Astrocyte (in vitro differentiated cells and primary cell): ENCODE measurements at regions not wholly inside any gene's neighbourhood (a gene's known extent, or its start where the extent isn't known, plus 50 kb on each side); places are given as distances from the start of the nearest gene placed in this dataset.

Source experiments
- DNase-seq: peaks from one replicate; pipeline ENCODE4 v3.0.0-alpha.2; 2010; ENCODE audit warnings: low read depth
- FAIRE-seq: peaks from 2 replicates; lab custom pipeline; 2011; peaks lifted over from hg19 to GRCh38; lab: Jason Lieb, UNC
- H2AFZ ChIP-seq: 2 replicates; pipeline ENCODE4 v1.6.0; 2012; ENCODE audit warnings: low read depth, low read length, inconsistent platforms
- H3K27ac ChIP-seq: 2 replicates; pipeline ENCODE4 v1.5.1; 2011; ENCODE audit warnings: low read depth, low read length, inconsistent platforms
- H3K27me3 ChIP-seq: 2 replicates; pipeline ENCODE4 v1.6.0; 2011; ENCODE audit warnings: low read length, inconsistent platforms; ENCODE audit not compliant: insufficient read depth
- H3K36me3 ChIP-seq: 2 replicates; pipeline ENCODE4 v1.5.1; 2011; ENCODE audit warnings: low read length, inconsistent platforms; ENCODE audit not compliant: insufficient read depth
- H3K4me1 ChIP-seq: 2 replicates; pipeline ENCODE4 v1.5.1; 2011; ENCODE audit warnings: low read length, inconsistent platforms; ENCODE audit not compliant: insufficient read depth
- H3K4me2 ChIP-seq: 2 replicates; pipeline ENCODE4 v1.6.0; 2012; ENCODE audit warnings: low read length, inconsistent platforms
- H3K4me3 ChIP-seq: 2 replicates; pipeline ENCODE4 v1.5.1; 2011; ENCODE audit warnings: low read depth, mild to moderate bottlenecking, low read length, inconsistent platforms; ENCODE audit not compliant: insufficient read depth
- H3K79me2 ChIP-seq: 2 replicates; pipeline ENCODE4 v1.6.0; 2012; ENCODE audit warnings: mild to moderate bottlenecking, low read length, inconsistent platforms; ENCODE audit not compliant: insufficient read depth
- H3K9ac ChIP-seq: 2 replicates; pipeline ENCODE4 v1.6.0; 2012; ENCODE audit warnings: mild to moderate bottlenecking, low read length, inconsistent platforms
- H3K9me3 ChIP-seq: 2 replicates; pipeline ENCODE4 v1.5.1; 2012; ENCODE audit warnings: low read depth, mild to moderate bottlenecking, low read length, inconsistent platforms; ENCODE audit not compliant: insufficient read depth
- H4K20me1 ChIP-seq: 2 replicates; pipeline ENCODE4 v1.6.0; 2012; ENCODE audit warnings: low read length, inconsistent platforms; ENCODE audit not compliant: insufficient read depth
- H3K27ac Mint-ChIP-seq: one replicate; pipeline ENCODE4 v1.8.0; 2021; ENCODE audit warnings: mild to moderate bottlenecking, mixed read lengths; ENCODE audit not compliant: unreplicated experiment
- H3K27me3 Mint-ChIP-seq: one replicate; pipeline ENCODE4 v1.8.0; 2021; ENCODE audit warnings: low read depth, mixed read lengths; ENCODE audit not compliant: unreplicated experiment
- H3K36me3 Mint-ChIP-seq: one replicate; pipeline ENCODE4 v1.8.0; 2021; ENCODE audit warnings: low read depth, mixed read lengths; ENCODE audit not compliant: unreplicated experiment
- H3K4me1 Mint-ChIP-seq: one replicate; pipeline ENCODE4 v1.8.0; 2021; ENCODE audit warnings: low read depth, mixed read lengths; ENCODE audit not compliant: unreplicated experiment
- H3K4me3 Mint-ChIP-seq: one replicate; pipeline ENCODE4 v1.8.0; 2021; ENCODE audit warnings: mild to moderate bottlenecking, moderate library complexity, mixed read lengths; ENCODE audit not compliant: unreplicated experiment
- H3K9me3 Mint-ChIP-seq: one replicate; pipeline ENCODE4 v1.8.0; 2021; ENCODE audit warnings: mild to moderate bottlenecking, mixed read lengths; ENCODE audit not compliant: unreplicated experiment
- CTCF ChIP-seq: IDR thresholded peaks from 2 replicates; pipeline ENCODE4 v1.5.1; 2011; ENCODE audit warnings: low read depth, mild to moderate bottlenecking, inconsistent platforms, low read length, moderate library complexity; ENCODE audit not compliant: insufficient read depth
- EZH2 ChIP-seq: IDR thresholded peaks from 2 replicates; pipeline ENCODE4 v1.6.1; 2012; ENCODE audit warnings: mild to moderate bottlenecking, low read length, inconsistent platforms; ENCODE audit not compliant: insufficient read depth

- no peaks in the 10 kb centered on the region for H3K27me3 ChIP-seq
- Mint-ChIP-seq H3K36me3 (no peaks in the 10 kb centered on the region), H3K27ac (no peak overlapping the region), H3K4me1 (peaks cover 6% of the 10 kb centered on the region), H3K9me3 (peaks cover 8% of the 10 kb centered on the region), H3K4me3 (no peak overlapping the region), H3K27me3 (no peaks in the 10 kb centered on the region)
- H3K27ac ChIP-seq, result no peak overlapping the region
- H3K4me1 ChIP-seq, result no peaks in the 10 kb centered on the region
- DNase-seq (no peak), FAIRE-seq (no peak)
- no peaks in the 10 kb centered on the region for H4K20me1 ChIP-seq
- H3K4me3 ChIP-seq, result no peak overlapping the region
- no peaks in the 10 kb centered on the region for H3K36me3 ChIP-seq
- H3K9ac ChIP-seq, result no peak overlapping the region
- no peak for TF ChIP-seq CTCF
- TF ChIP-seq EZH2, result no peak
- H2AFZ ChIP-seq, result no peak overlapping the region
- H3K9me3 ChIP-seq, result no peaks in the 10 kb centered on the region
- H3K4me2 ChIP-seq, result no peak overlapping the region
- no peaks in the 10 kb centered on the region for H3K79me2 ChIP-seq
Measured at GRCh38 chr1:239617731-239618130, 231.4 kb downstream of the CHRM3 start.

GRCh38 chr1:239619190-239619589, 232.8 kb downstream of the CHRM3 start:
- no peaks in the 10 kb centered on the region for H4K20me1 ChIP-seq
- no peaks in the 10 kb centered on the region for H3K9me3 ChIP-seq
- no peak overlapping the region for H3K27ac ChIP-seq
- H3K27me3 Mint-ChIP-seq, result no peaks in the 10 kb centered on the region
- H3K4me1 Mint-ChIP-seq, result peaks cover 6% of the 10 kb centered on the region
- DNase-seq (no peak), FAIRE-seq (no peak)
- H3K4me3 Mint-ChIP-seq, result no peak overlapping the region
- H3K79me2 ChIP-seq, result no peaks in the 10 kb centered on the region
- no peaks in the 10 kb centered on the region for H3K36me3 ChIP-seq
- H3K4me3 ChIP-seq, result no peak overlapping the region
- no peak overlapping the region for H2AFZ ChIP-seq
- no peaks in the 10 kb centered on the region for H3K27me3 ChIP-seq
- no peak overlapping the region for H3K27ac Mint-ChIP-seq
- no peaks in the 10 kb centered on the region for H3K4me1 ChIP-seq
- H3K9ac ChIP-seq, result no peak overlapping the region
- H3K36me3 Mint-ChIP-seq, result no peaks in the 10 kb centered on the region
- H3K4me2 ChIP-seq, result no peak overlapping the region
- TF ChIP-seq EZH2 (no peak), CTCF (no peak)
- H3K9me3 Mint-ChIP-seq, result peaks cover 8% of the 10 kb centered on the region

GRCh38 chr1:239630767-239631166, 244.4 kb downstream of the CHRM3 start:
- Histone ChIP-seq H3K4me1 (no peaks in the 10 kb centered on the region), H2AFZ (no peak overlapping the region), H3K9ac (no peak overlapping the region), H3K27me3 (no peaks in the 10 kb centered on the region), H3K4me2 (no peak overlapping the region), H3K79me2 (no peaks in the 10 kb centered on the region), H3K27ac (no peak overlapping the region), H3K9me3 (no peaks in the 10 kb centered on the region), H3K36me3 (no peaks in the 10 kb centered on the region), H4K20me1 (no peaks in the 10 kb centered on the region), H3K4me3 (no peak overlapping the region)
- no peak overlapping the region for H3K4me3 Mint-ChIP-seq
- TF ChIP-seq CTCF (no peak), EZH2 (no peak)
- H3K36me3 Mint-ChIP-seq, result no peaks in the 10 kb centered on the region
- no peak overlapping the region for H3K27ac Mint-ChIP-seq
- no peak for FAIRE-seq
- H3K9me3 Mint-ChIP-seq, result peaks cover 3% of the 10 kb centered on the region
- DNase-seq, result no peak
- no peaks in the 10 kb centered on the region for H3K27me3 Mint-ChIP-seq
- no peaks in the 10 kb centered on the region for H3K4me1 Mint-ChIP-seq
